CD14-positive monocyte (primary cell): ENCODE measurements at regions not wholly inside any gene's neighbourhood (a gene's known extent, or its start where the extent isn't known, plus 50 kb on each side); places are given as distances from the start of the nearest gene placed in this dataset.

Experiments
- DNase-seq, 3 donors: peaks; one replicate each; pipeline ENCODE4 v3.0.0-alpha.2; 2011 to 2022
- H2AFZ ChIP-seq: 2 replicates; pipeline ENCODE4 v1.6.0; 2012; ENCODE audit warnings: mild to moderate bottlenecking, low read depth, low read length, inconsistent platforms; ENCODE audit not compliant: insufficient read depth, poor library complexity, severe bottlenecking
- H3K27ac ChIP-seq, 2 donors: 1 replicate in 1 of 2; 2 replicates in 1 of 2; pipeline ENCODE4 v1.5.1; 2012 to 2013; ENCODE audit warnings: low read length in 2 of 2, control low read depth in 1 of 2, inconsistent platforms in 1 of 2, low read depth in 1 of 2, mild to moderate bottlenecking in 1 of 2
- H3K27me3 ChIP-seq, 2 donors: one replicate each; pipeline versions ENCODE4 v1.6.0 to v1.6.1; 2011 to 2013; ENCODE audit warnings: low read length in 2 of 2; ENCODE audit not compliant: control insufficient read depth in 2 of 2, insufficient read depth in 2 of 2
- H3K36me3 ChIP-seq, 2 donors: replicated peaks in 1 of 2; 1 replicate in 1 of 2; 2 replicates in 1 of 2; pipeline versions ENCODE4 v1.5.1 to v1.6.1; 2012 to 2013; ENCODE audit warnings: low read length in 2 of 2, control low read depth in 1 of 2, inconsistent platforms in 1 of 2, mild to moderate bottlenecking in 1 of 2; ENCODE audit not compliant: insufficient read depth in 2 of 2, control insufficient read depth in 1 of 2
- H3K4me1 ChIP-seq, 2 donors: 1 replicate in 1 of 2; 2 replicates in 1 of 2; pipeline versions ENCODE4 v1.5.1 to v1.6.1; 2012 to 2013; ENCODE audit warnings: low read length in 2 of 2, control low read depth in 1 of 2, inconsistent platforms in 1 of 2, mild to moderate bottlenecking in 1 of 2, moderate library complexity in 1 of 2; ENCODE audit not compliant: insufficient read depth in 2 of 2, control insufficient read depth in 1 of 2
- H3K4me2 ChIP-seq: replicated peaks from 2 replicates; pipeline ENCODE3; 2012; ENCODE audit warnings: low read length, moderate library complexity, mild to moderate bottlenecking; ENCODE audit not compliant: poor library complexity, severe bottlenecking; ENCODE audit errors: extremely low read depth
- H3K4me3 ChIP-seq, 3 experiments: fragments of 200-600 bp in 1 of 3; sonication (generic) in 1 of 3; replicated peaks in 1 of 3; 1 replicate in 2 of 3; 2 replicates in 1 of 3; pipeline ENCODE4 v1.5.1; 2011 to 2013; ENCODE audit warnings: low read length in 3 of 3, mild to moderate bottlenecking in 3 of 3, control low read depth in 2 of 3, low read depth in 2 of 3, inconsistent platforms in 1 of 3, moderate library complexity in 1 of 3
- H3K79me2 ChIP-seq: 2 replicates; pipeline ENCODE4 v1.6.0; 2012; ENCODE audit warnings: mild to moderate bottlenecking, control low read depth, inconsistent platforms, low read length, moderate library complexity; ENCODE audit not compliant: insufficient read depth
- H3K9ac ChIP-seq: 2 replicates; pipeline ENCODE4 v1.6.0; 2017; ENCODE audit warnings: low read length, mild to moderate bottlenecking; ENCODE audit not compliant: insufficient read depth, poor library complexity, severe bottlenecking
- H3K9me3 ChIP-seq, 2 donors: replicated peaks in 1 of 2; 1 replicate in 1 of 2; 2 replicates in 1 of 2; pipeline versions ENCODE4 v1.5.1 to v1.6.1; 2012 to 2013; ENCODE audit warnings: low read length in 2 of 2, control low read depth in 1 of 2; ENCODE audit not compliant: control insufficient read depth in 1 of 2, insufficient read depth in 1 of 2
- H4K20me1 ChIP-seq: 2 replicates; pipeline ENCODE4 v1.6.0; 2012; ENCODE audit warnings: mild to moderate bottlenecking, low read length, control low read depth, moderate library complexity; ENCODE audit not compliant: insufficient read depth
- H3K27ac Mint-ChIP-seq, 7 donors: one replicate each; pipeline ENCODE4 v1.8.0; 2020; ENCODE audit warnings: mild to moderate bottlenecking in 7 of 7, mixed read lengths in 7 of 7, moderate library complexity in 6 of 7, inconsistent platforms in 2 of 7
- H3K27me3 Mint-ChIP-seq, 3 donors: one replicate each; pipeline ENCODE4 v1.8.0; 2021 to 2022; ENCODE audit warnings: low read depth in 3 of 3, mild to moderate bottlenecking in 3 of 3, mixed read lengths in 3 of 3, moderate library complexity in 3 of 3, inconsistent platforms in 1 of 3
- H3K36me3 Mint-ChIP-seq, 2 donors: one replicate each; pipeline ENCODE4 v1.8.0; 2020; ENCODE audit warnings: mixed read lengths in 2 of 2, inconsistent platforms in 1 of 2, mild to moderate bottlenecking in 1 of 2
- H3K4me1 Mint-ChIP-seq: one replicate; pipeline ENCODE4 v1.8.0; 2020; ENCODE audit warnings: mild to moderate bottlenecking, mixed read lengths
- H3K4me3 Mint-ChIP-seq, 2 donors: one replicate each; pipeline ENCODE4 v1.8.0; 2020; ENCODE audit warnings: mild to moderate bottlenecking in 2 of 2, mixed read lengths in 2 of 2, moderate library complexity in 1 of 2
- H3K9me3 Mint-ChIP-seq, 7 donors: one replicate each; pipeline ENCODE4 v1.8.0; 2020 to 2022; ENCODE audit warnings: mixed read lengths in 7 of 7, mild to moderate bottlenecking in 6 of 7, moderate library complexity in 6 of 7, inconsistent platforms in 2 of 7
- CTCF ChIP-seq: fragments of 200-600 bp; IDR thresholded peaks from one replicate; pipeline ENCODE4 v1.8.0; 2022; ENCODE audit warnings: antibody characterized with exemption, mild to moderate bottlenecking
- WGBS: methylation state at CpG from one replicate; pipeline ENCODE4 v1.1.5; 2013; ENCODE audit warnings: missing lambda C conversion rate; ENCODE audit not compliant: insufficient coverage; 5-methylcytosine and 5-hydroxymethylcytosine counted together
- intact Hi-C, 2 donors: fragments of 100-400 bp; cut with micrococcal nuclease; formaldehyde crosslinking; loops; one replicate each; pipeline versions ENCODE4 v1.15.0 to v1.15.1; 2023

GRCh38 chr17:71993363-71993762 is 127.5 kb upstream of the SOX9 start:
- H3K9me3 Mint-ChIP-seq, result peaks cover 0 to 11% (median 8%) of the 10 kb centered on the region in 7 donors
- DNase-seq, result no peak
- TF ChIP-seq CTCF, result no peak
- no peak overlapping the region for H3K27ac Mint-ChIP-seq
- H3K36me3 ChIP-seq, result no peaks in the 10 kb centered on the region
- H3K27ac ChIP-seq, result no peak overlapping the region
- no peaks in the 10 kb centered on the region for H3K79me2 ChIP-seq
- no peaks in the 10 kb centered on the region for H3K36me3 Mint-ChIP-seq
- H4K20me1 ChIP-seq, result no peaks in the 10 kb centered on the region
- WGBS, result 91% methylated on average over 6 of the region's 8 CpGs
- H3K4me3 ChIP-seq, result no peak overlapping the region
- no peak overlapping the region for H3K4me3 Mint-ChIP-seq
- no peaks in the 10 kb centered on the region for H3K4me1 Mint-ChIP-seq
- H3K27me3 Mint-ChIP-seq, result no peaks in the 10 kb centered on the region
- H3K27me3 ChIP-seq, result no peaks in the 10 kb centered on the region
- peaks cover 0 to 8% of the 10 kb centered on the region in 2 donors for H3K9me3 ChIP-seq
- no peaks in the 10 kb centered on the region for H3K4me1 ChIP-seq
- H3K9ac ChIP-seq, result no peak overlapping the region
- intact Hi-C loops, result no loop called here
- H3K4me2 ChIP-seq, result no peak overlapping the region
- H2AFZ ChIP-seq, result no peak overlapping the region

GRCh38 chr17:71995590-71995989 is 125.2 kb upstream of the SOX9 start:
- no peaks in the 10 kb centered on the region for H4K20me1 ChIP-seq
- peaks cover 0 to 11% (median 7%) of the 10 kb centered on the region in 7 donors for H3K9me3 Mint-ChIP-seq
- no peak for TF ChIP-seq CTCF
- H3K9ac ChIP-seq, result no peak overlapping the region
- no peaks in the 10 kb centered on the region for H3K36me3 Mint-ChIP-seq
- H3K27me3 ChIP-seq, result no peaks in the 10 kb centered on the region
- no peak overlapping the region for H3K4me3 ChIP-seq
- H3K36me3 ChIP-seq, result no peaks in the 10 kb centered on the region
- H3K4me1 Mint-ChIP-seq, result no peaks in the 10 kb centered on the region
- no peak overlapping the region for H3K27ac ChIP-seq
- H3K79me2 ChIP-seq, result no peaks in the 10 kb centered on the region
- no peak for DNase-seq
- no CpG with 5 or more reads among the region's 2 CpGs for WGBS
- H2AFZ ChIP-seq, result no peak overlapping the region
- H3K27me3 Mint-ChIP-seq, result no peaks in the 10 kb centered on the region
- no peak overlapping the region for H3K4me2 ChIP-seq
- H3K9me3 ChIP-seq, result peaks cover 0 to 8% of the 10 kb centered on the region in 2 donors
- intact Hi-C loops, result no loop called here
- H3K4me3 Mint-ChIP-seq, result no peak overlapping the region
- H3K4me1 ChIP-seq, result no peaks in the 10 kb centered on the region
- no peak overlapping the region for H3K27ac Mint-ChIP-seq
